Right hindlimb (tissue), 1 donor: ENCODE measurements at regions not wholly inside any gene's neighbourhood (a gene's known extent, or its start where the extent isn't known, plus 50 kb on each side); places are given as distances from the start of the nearest gene placed in this dataset.

Experiments used
- DNase-seq: peaks from one replicate; pipeline ENCODE4 v3.0.0-alpha.2; 2018

- DNase-seq: no peak
These were observed 247.9 kb downstream of the PTEN start for GRCh38 chr10:88111294-88111693.

GRCh38 chr10:88113232-88113631, 249.8 kb downstream of the PTEN start:
- DNase-seq: no peak

GRCh38 chr10:88113657-88114272, 250.3 kb downstream of the PTEN start:
- DNase-seq: no peak

GRCh38 chr10:88114368-88114767, 250.9 kb downstream of the PTEN start:
- no peak for DNase-seq

- no peak for DNase-seq
These were observed 252.0 kb downstream of the PTEN start for GRCh38 chr10:88115407-88115806.

GRCh38 chr10:88115968-88116367, 252.5 kb downstream of the PTEN start:
- no peak for DNase-seq

GRCh38 chr10:88116481-88116880, 253.1 kb downstream of the PTEN start:
- DNase-seq: no peak

GRCh38 chr10:88116971-88117626, 253.7 kb downstream of the PTEN start:
- no peak for DNase-seq

GRCh38 chr10:88117869-88118632, 254.6 kb downstream of the PTEN start:
- DNase-seq: no peak

GRCh38 chr10:88118729-88119128, 255.3 kb downstream of the PTEN start:
- DNase-seq: no peak

GRCh38 chr10:88119160-88119559, 255.7 kb downstream of the PTEN start:
- no peak for DNase-seq

- DNase-seq: no peak
These were observed 256.6 kb downstream of the PTEN start for GRCh38 chr10:88120075-88120474.

GRCh38 chr10:88120599-88121333, 257.3 kb downstream of the PTEN start:
- DNase-seq: no peak

GRCh38 chr10:88121361-88121760, 257.9 kb downstream of the PTEN start:
- DNase-seq: no peak

GRCh38 chr10:88122145-88122544, 258.7 kb downstream of the PTEN start:
- no peak for DNase-seq

- no peak for DNase-seq
These were observed 259.2 kb downstream of the PTEN start for GRCh38 chr10:88122576-88122975.

GRCh38 chr10:88125766-88126165, 262.3 kb downstream of the PTEN start:
- no peak for DNase-seq

GRCh38 chr10:88126699-88127098, 263.3 kb downstream of the PTEN start:
- DNase-seq: no peak

- DNase-seq: no peak
These were observed 263.8 kb downstream of the PTEN start for GRCh38 chr10:88127269-88127668.

- no peak for DNase-seq
These were observed 264.3 kb downstream of the PTEN start for GRCh38 chr10:88127766-88128165.

- DNase-seq: no peak
These were observed 265.6 kb downstream of the PTEN start for GRCh38 chr10:88129013-88129412.

GRCh38 chr10:88130912-88131311, 267.5 kb downstream of the PTEN start:
- DNase-seq: no peak

GRCh38 chr10:88131511-88132139, 268.2 kb downstream of the PTEN start:
- DNase-seq: peak; percentile 79
